UCSD-AML1 (cell line): ENCODE measurements at regions not wholly inside any gene's neighbourhood (a gene's known extent, or its start where the extent isn't known, plus 50 kb on each side); places are given as distances from the start of the nearest gene placed in this dataset.
"Not testable (repeated sequence)": the region's sequence is repeated elsewhere in the genome, so short reads cannot be mapped to it uniquely, and the experiment has no call there.

Source experiments
- DNase-seq: peaks from one replicate; lab custom pipeline; 2025; ENCODE audit not compliant: unreplicated experiment; lab: John Stamatoyannopoulos, UW

- no peak for DNase-seq
Measured at GRCh38 chr16:59164461-59164860, 430.3 kb upstream of the GOT2 start.

GRCh38 chr16:59163371-59164055 lies 429.4 kb upstream of the GOT2 start:
- DNase-seq: no peak

- DNase-seq: no peak
Measured at GRCh38 chr16:59161679-59162078, 427.6 kb upstream of the GOT2 start.

- DNase-seq: no peak
Measured at GRCh38 chr16:59154295-59154694, 420.2 kb upstream of the GOT2 start.

- no peak for DNase-seq
Measured at GRCh38 chr16:59148769-59149155, 414.6 kb upstream of the GOT2 start.

GRCh38 chr16:59148056-59148768 lies 414.1 kb upstream of the GOT2 start:
- DNase-seq: no peak

GRCh38 chr16:59146140-59146539 lies 412.0 kb upstream of the GOT2 start:
- DNase-seq: no peak

- no peak for DNase-seq
Measured at GRCh38 chr16:59144841-59145240, 410.7 kb upstream of the GOT2 start.

GRCh38 chr16:59144326-59144725 lies 410.2 kb upstream of the GOT2 start:
- no peak for DNase-seq

GRCh38 chr16:59126486-59126885 lies 392.4 kb upstream of the GOT2 start:
- DNase-seq: no peak

GRCh38 chr16:59124056-59124455 lies 389.9 kb upstream of the GOT2 start:
- no peak for DNase-seq

- DNase-seq: no peak
Measured at GRCh38 chr16:59123479-59123878, 389.4 kb upstream of the GOT2 start.

- DNase-seq: no peak
Measured at GRCh38 chr16:59122262-59122537, 388.1 kb upstream of the GOT2 start.

- DNase-seq: no peak
Measured at GRCh38 chr16:59121411-59122261, 387.5 kb upstream of the GOT2 start.

GRCh38 chr16:59116744-59117143 lies 382.6 kb upstream of the GOT2 start:
- DNase-seq: no peak

GRCh38 chr16:59114790-59115189 lies 380.7 kb upstream of the GOT2 start:
- no peak for DNase-seq

- no peak for DNase-seq
Measured at GRCh38 chr16:59113004-59113670, 379.0 kb upstream of the GOT2 start.

GRCh38 chr16:59111280-59111679 lies 377.2 kb upstream of the GOT2 start:
- DNase-seq: no peak

- DNase-seq: no peak
Measured at GRCh38 chr16:59108374-59108773, 374.3 kb upstream of the GOT2 start.

- not testable (repeated sequence) for DNase-seq
Measured at GRCh38 chr16:59096682-59097081, 362.6 kb upstream of the GOT2 start.

- DNase-seq: no peak
Measured at GRCh38 chr16:59090541-59090940, 356.4 kb upstream of the GOT2 start.

GRCh38 chr16:59088431-59088830 lies 354.3 kb upstream of the GOT2 start:
- DNase-seq: no peak
